Caco-2 (cell line): ENCODE measurements at regions not wholly inside any gene's neighbourhood (a gene's known extent, or its start where the extent isn't known, plus 50 kb on each side); places are given as distances from the start of the nearest gene placed in this dataset.

Experiments used
- BruUV-seq: library from RNA; stranded (reverse); fragments of 400-500 nt; replicated peaks from 2 replicates; lab custom pipeline; 2021; lab: Mats Ljungman, UMichigan
- CTCF ChIA-PET: fragments of 300-600 bp; sonication (Branson Sonifier 250); formaldehyde crosslinking; loops from one replicate; lab custom pipeline; 2022; ENCODE audit warnings: antibody characterized with exemption; lab: Charles Lee
- POLR2A ChIA-PET: fragments of 300-600 bp; sonication (Branson Sonifier 250); formaldehyde crosslinking; loops from one replicate; lab custom pipeline; 2022; ENCODE audit warnings: antibody characterized with exemption; lab: Charles Lee
- DNase-seq, 2 experiments: peaks; one replicate each; pipeline versions ENCODE4 v3.0.0 to v3.0.0-alpha.2; 2020 to 2022
- H3K27me3 ChIP-seq: replicated peaks from 2 replicates; pipeline ENCODE4 v1.6.0; 2011; ENCODE audit warnings: low read length; ENCODE audit not compliant: control insufficient read depth, insufficient read depth
- H3K36me3 ChIP-seq: 2 replicates; pipeline ENCODE4 v1.5.1; 2011; ENCODE audit warnings: low read length; ENCODE audit not compliant: control insufficient read depth, insufficient read depth
- H3K4me1 ChIP-seq: fragments of 250-450 bp; sonication (Bioruptor Pico); 2 replicates; pipeline ENCODE4 v1.5.1; 2020; ENCODE audit warnings: mild to moderate bottlenecking
- H3K4me3 ChIP-seq: 2 replicates; pipeline ENCODE4 v1.5.1; 2011; ENCODE audit warnings: low read depth, mild to moderate bottlenecking, control low read depth, low read length
- H3K9me3 ChIP-seq: fragments of 250-450 bp; sonication (Bioruptor Pico); 2 replicates; pipeline ENCODE4 v1.5.1; 2020; ENCODE audit warnings: mild to moderate bottlenecking, moderate library complexity
- H3K27ac Mint-ChIP-seq: one replicate; pipeline ENCODE4 v1.8.0; 2022; ENCODE audit warnings: mixed read lengths; ENCODE audit not compliant: unreplicated experiment
- H3K27me3 Mint-ChIP-seq: one replicate; pipeline ENCODE4 v1.8.0; 2022; ENCODE audit warnings: mixed read lengths; ENCODE audit not compliant: insufficient read depth, unreplicated experiment
- H3K36me3 Mint-ChIP-seq: one replicate; pipeline ENCODE4 v1.8.0; 2022; ENCODE audit warnings: mild to moderate bottlenecking, mixed read lengths; ENCODE audit not compliant: insufficient read depth, unreplicated experiment
- H3K4me1 Mint-ChIP-seq: one replicate; pipeline ENCODE4 v1.8.0; 2022; ENCODE audit warnings: low read depth, mixed read lengths; ENCODE audit not compliant: unreplicated experiment
- H3K4me3 Mint-ChIP-seq: one replicate; pipeline ENCODE4 v1.8.0; 2022; ENCODE audit warnings: mild to moderate bottlenecking, moderate library complexity, mixed read lengths; ENCODE audit not compliant: unreplicated experiment
- H3K9me3 Mint-ChIP-seq: one replicate; pipeline ENCODE4 v1.8.0; 2022; ENCODE audit warnings: mixed read lengths; ENCODE audit not compliant: unreplicated experiment
- intact Hi-C: fragments of 100-400 bp; cut with micrococcal nuclease; formaldehyde crosslinking; loops from one replicate; pipeline ENCODE4 v1.10.0; 2022; ENCODE audit not compliant: unreplicated experiment
- TF ChIP-seq, protein P1 (sequence below), 2 experiments: fragments of 200-600 bp in 1 of 2; IDR thresholded peaks; 1 replicate in 1 of 2; 2 replicates in 1 of 2; pipeline versions ENCODE4 v1.5.1 to v1.8.0; 2011 to 2022; ENCODE audit warnings: antibody characterized with exemption in 1 of 2, control low read depth in 1 of 2, inconsistent platforms in 1 of 2, low read depth in 1 of 2, low read length in 1 of 2, mild to moderate bottlenecking in 1 of 2, moderate library complexity in 1 of 2; ENCODE audit not compliant: insufficient read depth in 1 of 2, severe bottlenecking in 1 of 2, unreplicated experiment in 1 of 2

DNA sequence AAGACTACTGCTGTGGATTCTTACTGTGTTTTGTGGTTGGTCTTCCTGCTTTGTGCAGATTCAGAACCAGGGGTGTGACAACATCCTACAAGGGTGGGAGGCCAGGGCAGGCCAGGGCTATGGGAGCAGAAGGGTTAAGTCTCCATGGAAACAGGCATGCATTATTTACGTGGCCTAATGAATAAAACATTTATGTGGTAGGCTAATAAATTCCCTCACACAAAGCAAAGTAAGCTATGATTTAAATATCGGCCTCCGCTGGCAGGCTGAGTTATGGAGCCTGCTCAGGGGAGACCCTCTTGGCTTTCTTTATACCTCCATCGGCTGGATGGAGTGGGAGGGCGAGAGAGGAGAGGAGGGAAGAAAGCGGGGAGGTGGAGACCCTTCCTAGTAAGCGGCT is 230.3 kb upstream of the MVB12B start:
- H3K36me3 Mint-ChIP-seq: no peaks in the 10 kb centered on the region
- H3K27me3 Mint-ChIP-seq: peaks cover 9% of the 10 kb centered on the region
- POLR2A ChIA-PET: no interaction called here
- no peaks in the 10 kb centered on the region for H3K4me1 Mint-ChIP-seq
- Histone ChIP-seq H3K9me3 (no peaks in the 10 kb centered on the region), H3K4me3 (no peak overlapping the region), H3K27me3 (no peaks in the 10 kb centered on the region), H3K4me1 (no peaks in the 10 kb centered on the region), H3K36me3 (no peaks in the 10 kb centered on the region)
- intact Hi-C loops: no loop called here
- H3K9me3 Mint-ChIP-seq: no peaks in the 10 kb centered on the region
- no TSS peak for BruUV-seq
- no peak overlapping the region for H3K27ac Mint-ChIP-seq
- H3K4me3 Mint-ChIP-seq: no peak overlapping the region
- TF ChIP-seq, protein P1, sequence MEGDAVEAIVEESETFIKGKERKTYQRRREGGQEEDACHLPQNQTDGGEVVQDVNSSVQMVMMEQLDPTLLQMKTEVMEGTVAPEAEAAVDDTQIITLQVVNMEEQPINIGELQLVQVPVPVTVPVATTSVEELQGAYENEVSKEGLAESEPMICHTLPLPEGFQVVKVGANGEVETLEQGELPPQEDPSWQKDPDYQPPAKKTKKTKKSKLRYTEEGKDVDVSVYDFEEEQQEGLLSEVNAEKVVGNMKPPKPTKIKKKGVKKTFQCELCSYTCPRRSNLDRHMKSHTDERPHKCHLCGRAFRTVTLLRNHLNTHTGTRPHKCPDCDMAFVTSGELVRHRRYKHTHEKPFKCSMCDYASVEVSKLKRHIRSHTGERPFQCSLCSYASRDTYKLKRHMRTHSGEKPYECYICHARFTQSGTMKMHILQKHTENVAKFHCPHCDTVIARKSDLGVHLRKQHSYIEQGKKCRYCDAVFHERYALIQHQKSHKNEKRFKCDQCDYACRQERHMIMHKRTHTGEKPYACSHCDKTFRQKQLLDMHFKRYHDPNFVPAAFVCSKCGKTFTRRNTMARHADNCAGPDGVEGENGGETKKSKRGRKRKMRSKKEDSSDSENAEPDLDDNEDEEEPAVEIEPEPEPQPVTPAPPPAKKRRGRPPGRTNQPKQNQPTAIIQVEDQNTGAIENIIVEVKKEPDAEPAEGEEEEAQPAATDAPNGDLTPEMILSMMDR (IDR thresholded peaks at IDR 0.05; ENCODE audit: insufficient read depth in 1 of 2, low read depth in 1 of 2, low read length in 1 of 2, severe bottlenecking in 1 of 2, unreplicated experiment in 1 of 2): no peak
- DNase-seq: no peak
- CTCF ChIA-PET: no interaction called here

DNA sequence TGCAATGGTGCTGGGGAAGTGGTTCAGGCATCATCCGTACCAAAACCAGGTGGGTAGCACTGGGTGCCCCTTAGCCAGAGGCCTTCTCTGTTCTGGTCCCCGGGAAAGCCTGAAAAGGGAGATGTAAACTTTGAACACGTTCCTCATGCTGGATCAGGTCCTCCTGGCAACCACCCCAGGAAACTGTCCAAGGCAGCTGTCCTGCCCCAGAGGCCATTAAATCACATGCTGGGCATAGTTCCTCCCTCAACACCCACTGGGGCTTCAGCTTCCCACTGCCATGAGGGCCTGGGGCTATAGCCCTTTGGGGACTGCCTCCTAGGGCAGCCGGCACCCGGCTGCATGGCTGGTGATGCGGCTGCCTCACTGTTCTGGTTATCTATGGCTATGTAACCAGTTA is 228.9 kb upstream of the MVB12B start:
- no peaks in the 10 kb centered on the region for H3K27me3 ChIP-seq
- H3K36me3 ChIP-seq: no peaks in the 10 kb centered on the region
- Mint-ChIP-seq H3K4me3 (no peak overlapping the region), H3K27me3 (peaks cover 3% of the 10 kb centered on the region), H3K4me1 (no peaks in the 10 kb centered on the region), H3K36me3 (no peaks in the 10 kb centered on the region), H3K9me3 (no peaks in the 10 kb centered on the region), H3K27ac (peak overlapping the region; percentile 5)
- ChIA-PET CTCF (no interaction called here), POLR2A (no interaction called here)
- no peak overlapping the region for H3K4me3 ChIP-seq
- no peak for DNase-seq
- BruUV-seq: no TSS peak
- TF ChIP-seq, protein P1 (IDR thresholded peaks at IDR 0.05; ENCODE audit: insufficient read depth in 1 of 2, low read depth in 1 of 2, low read length in 1 of 2, severe bottlenecking in 1 of 2, unreplicated experiment in 1 of 2): no peak
- intact Hi-C loops: no loop called here
- no peaks in the 10 kb centered on the region for H3K4me1 ChIP-seq
- no peaks in the 10 kb centered on the region for H3K9me3 ChIP-seq

DNA sequence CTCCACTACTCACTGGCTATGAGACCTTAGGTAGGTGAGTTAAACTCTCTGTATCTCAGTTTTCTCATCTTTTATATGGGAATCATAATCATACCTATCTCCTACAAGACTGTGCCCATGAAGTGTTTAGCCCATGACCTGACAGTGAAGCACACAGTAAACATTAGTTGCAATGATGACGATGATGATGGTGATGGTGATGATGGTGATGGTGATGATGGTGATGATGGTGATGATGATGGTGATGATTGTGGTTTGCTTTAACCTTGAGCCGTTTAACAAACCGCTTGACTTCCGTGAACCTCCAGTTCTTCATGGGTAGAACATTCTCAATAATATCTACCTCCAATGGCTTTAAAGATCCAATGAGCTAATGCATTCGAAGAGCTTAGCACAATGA is 220.2 kb upstream of the MVB12B start:
- Histone ChIP-seq H3K4me1 (no peaks in the 10 kb centered on the region), H3K9me3 (no peaks in the 10 kb centered on the region), H3K4me3 (no peak overlapping the region), H3K36me3 (no peaks in the 10 kb centered on the region), H3K27me3 (no peaks in the 10 kb centered on the region)
- Mint-ChIP-seq H3K9me3 (peaks cover 8% of the 10 kb centered on the region), H3K4me1 (peaks cover 6% of the 10 kb centered on the region), H3K27ac (no peak overlapping the region), H3K36me3 (no peaks in the 10 kb centered on the region), H3K27me3 (peaks cover 11% of the 10 kb centered on the region), H3K4me3 (no peak overlapping the region)
- TF ChIP-seq, protein P1 (IDR thresholded peaks at IDR 0.05; ENCODE audit: insufficient read depth in 1 of 2, low read depth in 1 of 2, low read length in 1 of 2, severe bottlenecking in 1 of 2, unreplicated experiment in 1 of 2): no peak
- no peak for DNase-seq
- intact Hi-C loops: no loop called here
- CTCF ChIA-PET: no interaction called here
- POLR2A ChIA-PET: no interaction called here
- BruUV-seq: no TSS peak
